GM20431 (cell line): ENCODE measurements at regions not wholly inside any gene's neighbourhood (a gene's known extent, or its start where the extent isn't known, plus 50 kb on each side); places are given as distances from the start of the nearest gene placed in this dataset.

Source experiments
- in situ Hi-C: fragments of 300-500 bp; cut with MseI, MboI; formaldehyde crosslinking; loops from one replicate; pipeline ENCODE4 v1.15.0; 2020; ENCODE audit warnings: low sequenced_read_pairs; ENCODE audit not compliant: unreplicated experiment

DNA sequence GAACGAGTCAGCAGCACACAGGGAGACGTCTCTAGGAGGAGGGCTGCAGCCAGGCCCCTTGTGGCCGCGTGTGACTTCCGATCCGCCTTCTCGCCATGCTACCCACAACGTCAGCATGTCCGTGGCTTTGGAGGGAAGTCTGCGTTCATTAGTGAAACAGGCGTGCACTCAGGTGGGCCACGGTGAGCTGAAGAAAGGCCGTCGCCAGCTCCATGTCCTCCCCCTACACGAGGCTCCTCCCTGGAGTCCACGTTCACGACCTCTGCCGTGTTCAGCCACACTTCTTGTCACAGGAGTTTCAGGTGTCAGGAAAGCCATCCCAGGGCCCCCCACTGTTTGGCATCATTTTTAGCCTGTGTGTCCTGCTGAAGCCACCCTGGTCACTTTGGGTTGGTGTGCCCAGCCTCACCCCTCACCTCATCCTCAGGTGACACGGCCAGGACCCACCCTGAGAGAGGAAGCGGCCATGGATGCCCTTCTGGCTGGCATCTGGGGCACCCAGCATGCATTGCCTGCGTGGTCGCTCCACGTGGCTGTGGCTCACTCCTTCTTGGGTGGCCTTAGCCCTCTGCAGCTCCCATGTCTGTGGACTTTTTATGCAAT, 310.6 kb upstream of the SHH start:
- in situ Hi-C loops = no loop called here

GRCh38 chr7:156121956-156122355, 309.7 kb upstream of the SHH start:
- in situ Hi-C loops = no loop called here

GRCh38 chr7:156121434-156121833, 309.2 kb upstream of the SHH start:
- in situ Hi-C loops = no loop called here

DNA sequence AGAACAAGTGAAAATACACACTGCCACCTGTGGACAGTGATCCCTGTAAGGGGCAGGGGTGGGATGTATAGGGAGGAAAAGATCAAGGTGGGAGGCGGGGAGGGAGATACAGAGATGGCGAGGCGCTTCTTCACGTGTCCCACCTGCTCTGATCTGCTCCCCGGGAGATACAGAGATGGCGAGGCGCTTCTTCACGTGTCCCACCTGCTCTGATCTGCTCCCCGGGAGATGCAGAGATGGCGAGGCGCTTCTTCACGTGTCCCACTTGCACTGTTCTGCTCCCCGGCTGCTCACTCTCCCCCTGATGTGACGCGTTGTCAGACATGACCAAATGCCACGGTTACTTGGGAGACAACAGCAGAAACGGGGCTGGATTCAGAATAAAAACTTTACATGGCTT, 308.3 kb upstream of the SHH start:
- in situ Hi-C loops = no loop called here

DNA sequence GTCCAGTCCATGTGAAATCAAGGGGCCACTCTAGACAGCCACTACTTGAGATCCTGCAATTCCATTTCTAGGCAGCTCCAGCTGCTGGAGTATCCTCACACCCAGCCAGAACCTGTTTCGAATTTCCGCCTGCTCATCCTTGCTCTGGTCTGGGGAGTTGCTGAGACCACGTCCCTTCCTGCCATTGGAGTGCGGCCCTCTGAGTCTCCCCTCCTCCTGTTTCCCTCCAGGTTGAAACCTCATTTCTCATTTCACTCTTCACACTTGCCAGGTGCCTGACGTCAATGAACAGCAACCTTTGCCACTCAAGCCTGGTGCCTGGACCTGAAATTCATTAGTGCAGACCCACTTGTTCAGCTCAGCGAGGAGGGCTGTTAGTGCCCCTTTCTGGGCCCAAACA, 307.5 kb upstream of the SHH start:
- in situ Hi-C loops = no loop called here

DNA sequence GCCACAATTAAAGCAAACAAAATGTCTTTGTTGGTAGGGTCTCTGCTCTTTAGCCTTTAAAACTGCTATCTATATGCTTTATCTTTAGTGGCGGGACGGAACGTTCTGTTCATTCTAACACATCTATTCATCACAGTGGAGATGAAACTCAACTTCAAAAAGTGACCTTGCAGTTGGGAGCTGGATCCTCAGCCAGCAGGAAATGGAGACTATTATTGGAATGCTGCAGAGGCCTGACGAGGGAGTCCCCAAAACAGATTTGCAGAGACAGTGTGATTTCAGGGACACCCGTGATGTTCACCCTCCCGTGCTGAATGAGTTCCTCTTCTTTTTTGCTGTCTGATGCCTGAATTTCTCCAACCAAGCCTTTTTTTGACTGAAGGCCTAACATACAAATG, 306.0 kb upstream of the SHH start:
- in situ Hi-C loops = no loop called here

- in situ Hi-C loops = no loop called here
These were observed 305.4 kb upstream of the SHH start for GRCh38 chr7:156117542-156118247.

DNA sequence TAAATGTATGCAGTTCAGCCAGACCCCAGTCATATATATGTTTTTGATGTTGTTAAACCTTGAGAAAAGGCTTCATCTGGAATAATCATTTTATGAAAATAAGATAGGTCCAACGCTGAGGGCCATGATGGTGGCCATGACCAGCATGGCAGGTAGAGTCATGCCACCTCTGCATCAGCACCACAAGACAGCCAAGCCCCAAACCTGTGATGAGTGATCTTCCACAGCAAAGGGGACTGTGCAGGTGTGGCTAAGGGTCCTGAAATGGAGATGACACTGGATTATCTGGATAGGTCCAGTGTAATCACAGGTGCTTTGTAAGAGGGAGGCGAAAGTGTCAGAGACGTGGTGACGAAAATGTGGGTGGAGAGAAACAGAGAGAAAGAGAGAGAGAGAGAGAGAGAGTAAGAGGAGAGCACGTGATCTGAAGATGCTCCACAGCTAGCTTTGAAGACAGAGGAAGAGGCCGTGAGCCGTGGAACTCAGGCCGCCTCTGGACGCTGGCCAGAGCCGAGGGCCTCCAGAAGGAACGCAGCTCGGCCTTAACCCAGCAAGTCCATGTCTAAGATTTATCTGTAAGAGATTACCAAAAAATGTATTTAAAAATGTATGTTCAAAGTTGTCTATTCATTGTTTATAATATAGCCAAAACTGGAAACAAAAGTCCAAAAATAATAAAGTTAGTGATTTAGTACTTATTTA, 304.4 kb upstream of the SHH start:
- in situ Hi-C loops = no loop called here

GRCh38 chr7:156115582-156115981, 303.3 kb upstream of the SHH start:
- in situ Hi-C loops = no loop called here

- in situ Hi-C loops = no loop called here
These were observed 301.5 kb upstream of the SHH start for GRCh38 chr7:156113731-156114130.

DNA sequence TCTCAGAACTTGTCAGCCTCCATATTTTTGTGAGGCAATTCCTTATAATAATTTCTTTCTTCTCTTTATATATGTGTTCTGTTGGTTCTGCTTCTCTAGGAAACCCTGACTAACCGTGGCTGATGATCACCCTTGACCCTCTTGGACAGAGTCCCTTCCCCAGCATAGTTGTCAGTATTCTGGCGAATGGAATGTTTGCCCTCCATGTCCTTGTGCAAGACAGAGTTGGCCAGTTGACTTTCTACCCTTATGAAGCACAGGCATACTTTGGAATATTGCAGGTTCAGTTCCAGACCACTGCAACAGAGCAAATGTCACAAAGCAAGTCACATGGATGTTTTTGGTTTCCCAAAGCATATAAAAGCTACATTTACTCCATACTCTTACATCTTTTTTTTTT, 297.7 kb upstream of the SHH start:
- in situ Hi-C loops = no loop called here

DNA sequence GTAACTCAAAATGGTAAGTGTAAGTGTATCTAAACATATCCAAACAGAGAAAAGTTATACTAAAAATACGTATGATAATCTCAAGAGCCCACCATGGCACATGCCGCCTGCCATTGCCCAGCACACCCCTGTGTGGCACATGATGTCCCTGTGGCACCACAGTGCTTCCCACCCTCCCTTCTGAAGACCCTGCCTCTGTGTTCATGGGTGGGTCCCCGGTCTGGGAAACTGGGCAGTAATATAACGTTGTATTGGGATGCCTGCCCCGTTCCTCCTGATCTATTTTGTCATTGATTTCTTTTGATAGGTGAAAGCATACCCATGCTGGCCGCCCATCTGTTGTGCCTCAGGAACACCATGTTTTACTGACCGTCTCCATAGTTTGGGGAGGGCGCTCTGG, 296.8 kb upstream of the SHH start:
- in situ Hi-C loops = no loop called here

DNA sequence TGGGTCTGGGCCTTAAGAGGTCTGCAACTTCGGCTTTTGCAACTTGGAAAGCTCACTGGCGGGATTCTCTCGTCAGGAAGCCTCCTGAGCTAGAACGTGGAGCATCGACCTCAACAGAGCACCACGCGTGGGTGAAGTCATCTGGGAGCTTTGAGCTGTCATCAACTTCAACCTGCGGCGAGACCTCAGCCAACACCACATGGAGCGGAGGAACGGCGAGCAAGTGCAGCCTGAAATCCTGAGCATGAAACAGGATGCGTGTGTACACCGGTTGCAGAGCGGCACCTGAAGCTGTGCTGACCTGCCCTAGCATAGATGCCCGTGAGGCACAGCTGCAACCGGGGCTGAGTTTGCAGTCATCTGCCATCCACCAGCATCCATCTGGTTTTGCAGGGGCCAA, 295.7 kb upstream of the SHH start:
- in situ Hi-C loops = no loop called here

GRCh38 chr7:156106107-156106426, 293.8 kb upstream of the SHH start:
- in situ Hi-C loops = no loop called here

DNA sequence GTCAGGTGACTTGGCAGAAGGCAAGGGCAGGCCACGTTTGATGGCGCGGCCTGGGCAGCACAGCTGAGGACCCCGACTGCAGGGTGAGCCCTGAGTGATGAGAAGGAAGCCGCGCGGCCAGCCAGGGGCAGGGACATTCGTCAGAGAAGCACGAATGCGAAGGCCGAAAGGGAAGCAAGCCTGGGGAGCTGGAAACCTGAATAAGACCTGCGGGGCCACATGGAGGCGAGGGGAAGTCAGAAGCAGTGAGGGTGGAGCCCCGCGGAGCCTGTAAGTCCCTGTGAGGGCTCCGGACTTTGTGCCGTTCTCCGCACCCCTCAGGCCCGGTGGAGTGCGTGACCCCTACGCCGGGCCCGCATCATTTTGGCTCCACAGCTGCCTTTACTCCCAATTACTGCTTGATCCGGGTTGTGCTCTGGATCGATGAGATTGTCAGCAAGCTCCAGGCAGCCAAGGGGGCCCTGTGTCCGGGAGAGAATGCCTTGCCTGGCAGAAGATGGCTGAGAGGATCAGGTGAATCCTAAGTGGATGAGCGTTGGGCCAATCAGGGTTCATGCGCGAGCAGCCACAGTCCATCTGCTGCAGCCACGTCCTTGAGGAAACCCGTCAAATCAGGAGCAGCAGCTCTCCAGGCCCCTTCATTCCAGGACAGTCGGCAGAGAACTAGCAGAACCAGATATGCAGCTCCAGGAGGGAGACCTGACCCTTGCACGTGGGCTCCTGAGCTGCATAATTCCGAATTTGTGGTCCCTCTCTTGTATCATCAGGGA, 293.3 kb upstream of the SHH start:
- in situ Hi-C loops = no loop called here

- in situ Hi-C loops = no loop called here
These were observed 292.5 kb upstream of the SHH start for GRCh38 chr7:156104501-156105336.

GRCh38 chr7:156102267-156102666, 290.0 kb upstream of the SHH start:
- in situ Hi-C loops = no loop called here

GRCh38 chr7:156101355-156101754, 289.1 kb upstream of the SHH start:
- in situ Hi-C loops = no loop called here

DNA sequence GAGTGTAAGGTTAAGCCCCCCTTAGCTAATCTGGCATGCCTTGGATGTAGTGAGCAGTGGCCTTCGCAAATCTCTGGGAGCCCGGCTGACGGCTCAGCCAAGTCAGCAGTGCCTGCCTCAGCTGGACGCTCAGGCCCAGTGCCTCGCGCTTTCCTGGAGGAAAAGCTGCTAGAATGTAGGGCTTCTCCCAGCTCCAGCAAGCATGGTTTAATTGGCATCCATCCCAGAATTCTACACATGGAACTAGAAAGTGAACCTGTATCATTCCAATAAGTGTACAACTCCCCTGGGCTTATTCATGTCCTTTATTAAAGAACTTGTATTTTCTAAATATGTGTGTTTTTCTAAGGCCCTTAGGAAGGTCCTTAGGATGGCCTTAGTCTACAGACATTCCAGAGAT, 287.8 kb upstream of the SHH start:
- in situ Hi-C loops = no loop called here

GRCh38 chr7:156099085-156099484, 286.8 kb upstream of the SHH start:
- in situ Hi-C loops = no loop called here
